SK-N-SH (cell line): ENCODE measurements at regions not wholly inside any gene's neighbourhood (a gene's known extent, or its start where the extent isn't known, plus 50 kb on each side); places are given as distances from the start of the nearest gene placed in this dataset.

Source experiments
- CTCF ChIA-PET: fragments of 300-600, 350-600 bp; formaldehyde crosslinking; extraction: SDS; loops from one replicate; lab custom pipeline; 2021; lab: Yijun Ruan, JAX
- POLR2A ChIA-PET: fragments of 350-600 bp; sonication (Branson Sonifier 250); formaldehyde crosslinking; extraction: SDS; loops from one replicate; lab custom pipeline; 2020; ENCODE audit warnings: antibody characterized with exemption, inconsistent platforms; lab: Yijun Ruan, JAX
- DNase-seq: peaks from one replicate; pipeline ENCODE4 v3.0.0; 2012
- H2AFZ ChIP-seq: fragments of 200-600 bp; sonication (generic); 2 replicates; pipeline ENCODE4 v1.8.1; 2016; ENCODE audit warnings: antibody characterized with exemption, mild to moderate bottlenecking, low read depth
- H3F3A ChIP-seq: fragments of 200-600 bp; sonication (generic); replicated peaks from 2 replicates; pipeline ENCODE3; 2016; ENCODE audit warnings: antibody characterized with exemption, mild to moderate bottlenecking; ENCODE audit not compliant: insufficient read depth
- H3K27ac ChIP-seq, 2 experiments: fragments of 200-500 bp in 1 of 2; fragments of 200-600 bp in 1 of 2; sonication (Bioruptor generic) in 1 of 2; sonication (generic), shearing (Covaris generic) in 1 of 2; 2 replicates each; pipeline versions ENCODE4 v1.5.1 to v1.6.1; 2014 to 2016; ENCODE audit warnings: low read depth in 2 of 2, inconsistent platforms in 1 of 2, low read length in 1 of 2, mild to moderate bottlenecking in 1 of 2, mixed read lengths in 1 of 2
- H3K27me3 ChIP-seq: fragments of 200-600 bp; sonication (generic), shearing (Covaris generic); 2 replicates; pipeline ENCODE4 v1.6.1; 2016; ENCODE audit warnings: mixed run types; ENCODE audit not compliant: insufficient read depth
- H3K36me3 ChIP-seq, 2 experiments: fragments of 200-500 bp in 1 of 2; fragments of 200-600 bp in 1 of 2; sonication (Bioruptor generic) in 1 of 2; sonication (generic) in 1 of 2; replicated peaks in 1 of 2; 2 replicates each; pipeline versions ENCODE3 to v1.5.1; 2014 to 2016; ENCODE audit warnings: low read length in 1 of 2, mild to moderate bottlenecking in 1 of 2; ENCODE audit not compliant: insufficient read depth in 2 of 2, control insufficient read depth in 1 of 2
- H3K4me1 ChIP-seq, 2 experiments: fragments of 200-500 bp in 1 of 2; fragments of 200-600 bp in 1 of 2; sonication (Bioruptor generic) in 1 of 2; sonication (generic), shearing (Covaris generic) in 1 of 2; 2 replicates each; pipeline versions ENCODE4 v1.5.1 to v1.6.1; 2014 to 2016; ENCODE audit warnings: low read depth in 1 of 2, low read length in 1 of 2, mixed run types in 1 of 2; ENCODE audit not compliant: insufficient read depth in 2 of 2, control insufficient read depth in 1 of 2
- H3K4me2 ChIP-seq: fragments of 200-600 bp; sonication (generic), shearing (Covaris generic); 2 replicates; pipeline ENCODE4 v1.6.1; 2017; ENCODE audit warnings: mixed run types
- H3K4me3 ChIP-seq, 2 experiments: fragments of 200-500 bp in 1 of 2; fragments of 200-600 bp in 1 of 2; sonication (Bioruptor generic) in 1 of 2; sonication (generic), shearing (Covaris generic) in 1 of 2; 2 replicates each; pipeline versions ENCODE4 v1.5.1 to v1.8.1; 2014 to 2016; ENCODE audit warnings: low read depth in 2 of 2, inconsistent platforms in 1 of 2, low read length in 1 of 2, mild to moderate bottlenecking in 1 of 2, mixed read lengths in 1 of 2, moderate library complexity in 1 of 2
- H3K79me2 ChIP-seq: fragments of 200-600 bp; sonication (generic); 2 replicates; pipeline ENCODE4 v1.8.1; 2017; ENCODE audit warnings: mild to moderate bottlenecking; ENCODE audit not compliant: insufficient read depth
- H3K9ac ChIP-seq: fragments of 200-600 bp; sonication (generic); 2 replicates; pipeline ENCODE4 v1.6.1; 2017; ENCODE audit warnings: mixed run types
- H3K9me2 ChIP-seq: fragments of 200-600 bp; sonication (generic); 2 replicates; pipeline ENCODE4 v1.6.1; 2017; ENCODE audit warnings: mixed run types
- H3K9me3 ChIP-seq: fragments of 200-600 bp; sonication (generic); 2 replicates; pipeline ENCODE4 v1.6.1; 2017; ENCODE audit warnings: mixed run types, mild to moderate bottlenecking, moderate library complexity
- H4K20me1 ChIP-seq: fragments of 200-600 bp; sonication (generic); 2 replicates; pipeline ENCODE4 v1.6.1; 2017; ENCODE audit warnings: mild to moderate bottlenecking, mixed run types; ENCODE audit not compliant: insufficient read depth
- CHD2 ChIP-seq: fragments of 150-350 bp; IDR thresholded peaks from 2 replicates; pipeline ENCODE4 v1.6.1; 2018; ENCODE audit warnings: low read length; ENCODE audit not compliant: partially characterized antibody
- ELF1 ChIP-seq: IDR thresholded peaks from 2 replicates; pipeline ENCODE4 v1.4.0; 2012
- FOXJ3 ChIP-seq: sonication (generic); formaldehyde crosslinking; IDR thresholded peaks from 2 replicates; pipeline ENCODE4 v1.5.1; 2020; ENCODE audit warnings: mild to moderate bottlenecking, missing genetic modification reagents
- GATA2 ChIP-seq: sonication (generic); formaldehyde crosslinking; IDR thresholded peaks from 2 replicates; pipeline ENCODE4 v1.5.0; 2020; ENCODE audit warnings: mild to moderate bottlenecking, missing genetic modification reagents
- MXI1 ChIP-seq: IDR thresholded peaks from 2 replicates; pipeline ENCODE4 v1.6.1; 2012; ENCODE audit warnings: mild to moderate bottlenecking, low read depth, low read length, improper control_type of control experiment
- NFIC ChIP-seq: IDR thresholded peaks from 2 replicates; pipeline ENCODE4 v1.4.0; 2012; ENCODE audit warnings: borderline replicate concordance
- REST ChIP-seq: IDR thresholded peaks from 2 replicates; pipeline ENCODE4 v1.6.1; 2012; ENCODE audit warnings: mild to moderate bottlenecking, low read depth, low read length, moderate library complexity
- RFX5 ChIP-seq: IDR thresholded peaks from 2 replicates; pipeline ENCODE4 v1.6.1; 2012; ENCODE audit warnings: mild to moderate bottlenecking, improper control_type of control experiment, low read length
- TEAD4 ChIP-seq: IDR thresholded peaks from 2 replicates; pipeline ENCODE4 v1.4.0; 2012; ENCODE audit warnings: mild to moderate bottlenecking, borderline replicate concordance; ENCODE audit not compliant: insufficient read depth
- WGBS: methylation state at CpG from one replicate; pipeline ENCODE4 v1.1.6; 2017; ENCODE audit warnings: low lambda C conversion rate; 5-methylcytosine and 5-hydroxymethylcytosine counted together
- TF ChIP-seq, protein P1 (sequence below): IDR thresholded peaks from 2 replicates; pipeline ENCODE4 v1.4.0; 2012; ENCODE audit warnings: low read depth, borderline replicate concordance

GRCh38 chr9:7912037-7912535 is 112.5 kb upstream of the DMAC1 start:
- Histone ChIP-seq H3K36me3 (no peaks in the 10 kb centered on the region), H3K4me3 (no peak overlapping the region), H3K9me2 (no peaks in the 10 kb centered on the region), H4K20me1 (no peaks in the 10 kb centered on the region), H3F3A (no peaks in the 10 kb centered on the region), H3K79me2 (no peaks in the 10 kb centered on the region), H3K9me3 (no peaks in the 10 kb centered on the region), H3K4me1 (no peaks in the 10 kb centered on the region), H2AFZ (no peak overlapping the region), H3K27me3 (no peaks in the 10 kb centered on the region), H3K9ac (no peak overlapping the region), H3K4me2 (no peak overlapping the region), H3K27ac (no peak overlapping the region)
- no peak for DNase-seq
- ChIA-PET POLR2A (no interaction called here), CTCF (no interaction called here)
- TF ChIP-seq ELF1 (no peak), REST (no peak), MXI1 (no peak)

GRCh38 chr9:7910426-7911020 is 110.9 kb upstream of the DMAC1 start:
- H3K9me2 ChIP-seq: no peaks in the 10 kb centered on the region
- no peaks in the 10 kb centered on the region for H3K4me1 ChIP-seq
- H3K36me3 ChIP-seq: no peaks in the 10 kb centered on the region
- DNase-seq: no peak
- no peak overlapping the region for H3K27ac ChIP-seq
- POLR2A ChIA-PET: no interaction called here
- TF ChIP-seq, protein P1, sequence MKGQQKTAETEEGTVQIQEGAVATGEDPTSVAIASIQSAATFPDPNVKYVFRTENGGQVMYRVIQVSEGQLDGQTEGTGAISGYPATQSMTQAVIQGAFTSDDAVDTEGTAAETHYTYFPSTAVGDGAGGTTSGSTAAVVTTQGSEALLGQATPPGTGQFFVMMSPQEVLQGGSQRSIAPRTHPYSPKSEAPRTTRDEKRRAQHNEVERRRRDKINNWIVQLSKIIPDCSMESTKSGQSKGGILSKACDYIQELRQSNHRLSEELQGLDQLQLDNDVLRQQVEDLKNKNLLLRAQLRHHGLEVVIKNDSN: no peak
- no peak for TF ChIP-seq FOXJ3 (CRISPR knock-in tag)
- TF ChIP-seq NFIC: no peak
- no peak for TF ChIP-seq RFX5
- no peak for TF ChIP-seq GATA2 (CRISPR knock-in tag)
- TF ChIP-seq CHD2: no peak
- TF ChIP-seq TEAD4: no peak
- no peaks in the 10 kb centered on the region for H3K9me3 ChIP-seq
- no peak overlapping the region for H2AFZ ChIP-seq
- H3K4me3 ChIP-seq: no peak overlapping the region
- no peaks in the 10 kb centered on the region for H4K20me1 ChIP-seq
- CTCF ChIA-PET: no interaction called here
- H3F3A ChIP-seq: no peaks in the 10 kb centered on the region
- WGBS: 50% methylated on average over 6 of the region's 6 CpGs
- no peak overlapping the region for H3K4me2 ChIP-seq
- H3K27me3 ChIP-seq: no peaks in the 10 kb centered on the region
- H3K79me2 ChIP-seq: no peaks in the 10 kb centered on the region
- H3K9ac ChIP-seq: no peak overlapping the region
